Activated CD8-positive, alpha-beta T cell treated with anti-CD3 and anti-CD28 coated beads for 36 hours (primary cell): ENCODE measurements at regions not wholly inside any gene's neighbourhood (a gene's known extent, or its start where the extent isn't known, plus 50 kb on each side); places are given as distances from the start of the nearest gene placed in this dataset.

ENCODE experiments used
- ATAC-seq: fragments of 200-7000 bp; cut with Tn5 transposase; one replicate; pipeline ENCODE4 v1.10.0; 2021; ENCODE audit warnings: mild to moderate bottlenecking, moderate library complexity
- CTCF ChIA-PET: fragments of 350-600 bp; sonication (Branson Sonifier 250); formaldehyde crosslinking; loops from one replicate; lab custom pipeline; 2021; ENCODE audit warnings: antibody characterized with exemption; lab: Charles Lee
- POLR2A ChIA-PET: fragments of 350-600 bp; sonication (Branson Sonifier 250); formaldehyde crosslinking; loops from one replicate; lab custom pipeline; 2021; ENCODE audit warnings: antibody characterized with exemption; lab: Charles Lee
- DNase-seq: peaks from one replicate; pipeline ENCODE4 v3.0.0-alpha.2; 2020
- H3K27ac Mint-ChIP-seq: one replicate; pipeline ENCODE4 v1.8.0; 2021; ENCODE audit warnings: mild to moderate bottlenecking, mixed read lengths
- H3K27me3 Mint-ChIP-seq: one replicate; pipeline ENCODE4 v1.8.0; 2021; ENCODE audit warnings: mixed read lengths
- H3K36me3 Mint-ChIP-seq: one replicate; pipeline ENCODE4 v1.8.0; 2021; ENCODE audit warnings: low read depth, mixed read lengths
- H3K4me1 Mint-ChIP-seq: one replicate; pipeline ENCODE4 v1.8.0; 2021; ENCODE audit warnings: low read depth, mixed read lengths
- H3K4me3 Mint-ChIP-seq: one replicate; pipeline ENCODE4 v1.8.0; 2021; ENCODE audit warnings: mild to moderate bottlenecking, moderate library complexity, mixed read lengths
- H3K9me3 Mint-ChIP-seq: one replicate; pipeline ENCODE4 v1.8.0; 2021; ENCODE audit warnings: mixed read lengths
- CTCF ChIP-seq: fragments of 200-600 bp; IDR thresholded peaks from one replicate; pipeline ENCODE4 v1.8.0; 2022; ENCODE audit warnings: antibody characterized with exemption, mild to moderate bottlenecking
- intact Hi-C: fragments of 100-400 bp; cut with micrococcal nuclease; formaldehyde crosslinking; loops from one replicate; pipeline ENCODE4 v1.10.0; 2022

GRCh38 chr21:28072601-28073000, 920.1 kb downstream of the LTN1 start:
- DNase-seq (no peak), ATAC-seq (no peak)
- POLR2A ChIA-PET = no interaction called here
- CTCF ChIA-PET = no interaction called here
- Mint-ChIP-seq H3K4me1 (no peaks in the 10 kb centered on the region), H3K4me3 (no peak overlapping the region), H3K27ac (no peak overlapping the region), H3K36me3 (no peaks in the 10 kb centered on the region), H3K27me3 (no peaks in the 10 kb centered on the region), H3K9me3 (no peaks in the 10 kb centered on the region)
- no peak for TF ChIP-seq CTCF
- intact Hi-C loops = no loop called here

- H3K4me3 Mint-ChIP-seq = no peak overlapping the region
- intact Hi-C loops = no loop called here
- peaks cover 2% of the 10 kb centered on the region for H3K27me3 Mint-ChIP-seq
- no peaks in the 10 kb centered on the region for H3K36me3 Mint-ChIP-seq
- no peak for TF ChIP-seq CTCF
- DNase-seq (no peak), ATAC-seq (no peak)
- H3K4me1 Mint-ChIP-seq = peaks cover 2% of the 10 kb centered on the region
- H3K27ac Mint-ChIP-seq = no peak overlapping the region
- ChIA-PET POLR2A (no interaction called here), CTCF (no interaction called here)
- no peaks in the 10 kb centered on the region for H3K9me3 Mint-ChIP-seq
Observed at GRCh38 chr21:28069450-28069923, 923.2 kb downstream of the LTN1 start.

- H3K27ac Mint-ChIP-seq = no peak overlapping the region
- POLR2A ChIA-PET = no interaction called here
- CTCF ChIA-PET = no interaction called here
- peaks cover 2% of the 10 kb centered on the region for H3K4me1 Mint-ChIP-seq
- intact Hi-C loops = no loop called here
- no peaks in the 10 kb centered on the region for H3K36me3 Mint-ChIP-seq
- ATAC-seq (no peak), DNase-seq (no peak)
- TF ChIP-seq CTCF = no peak
- peaks cover 5% of the 10 kb centered on the region for H3K27me3 Mint-ChIP-seq
- no peaks in the 10 kb centered on the region for H3K9me3 Mint-ChIP-seq
- H3K4me3 Mint-ChIP-seq = no peak overlapping the region
Observed at GRCh38 chr21:28068455-28069358, 924.0 kb downstream of the LTN1 start.

GRCh38 chr21:28066596-28067387, 925.9 kb downstream of the LTN1 start:
- CTCF ChIA-PET = no interaction called here
- POLR2A ChIA-PET = no interaction called here
- intact Hi-C loops = no loop called here
- ATAC-seq (no peak), DNase-seq (no peak)
- Mint-ChIP-seq H3K9me3 (no peaks in the 10 kb centered on the region), H3K36me3 (no peaks in the 10 kb centered on the region), H3K4me3 (no peak overlapping the region), H3K4me1 (peaks cover 2% of the 10 kb centered on the region), H3K27ac (no peak overlapping the region), H3K27me3 (peaks cover 5% of the 10 kb centered on the region)
- no peak for TF ChIP-seq CTCF

- ATAC-seq (peak; percentile 39), DNase-seq (no peak)
- intact Hi-C loops = no loop called here
- ChIA-PET POLR2A (no interaction called here), CTCF (no interaction called here)
- Mint-ChIP-seq H3K36me3 (no peaks in the 10 kb centered on the region), H3K27ac (no peak overlapping the region), H3K4me1 (peaks cover 2% of the 10 kb centered on the region), H3K4me3 (no peak overlapping the region), H3K9me3 (no peaks in the 10 kb centered on the region), H3K27me3 (peaks cover 6% of the 10 kb centered on the region)
- TF ChIP-seq CTCF = no peak
Observed at GRCh38 chr21:28066076-28066475, 926.6 kb downstream of the LTN1 start.
